Progenitor cell of endocrine pancreas (in vitro differentiated cells): ENCODE measurements at regions not wholly inside any gene's neighbourhood (a gene's known extent, or its start where the extent isn't known, plus 50 kb on each side); places are given as distances from the start of the nearest gene placed in this dataset.
A peak's percentile ranks its signal among the peaks of the same experiment; 100 is the strongest.

Experiments used
- DNase-seq: peaks from one replicate; pipeline ENCODE4 v3.0.0; 2021; ENCODE audit warnings: low spot score; ENCODE audit not compliant: unreplicated experiment
- H3K27ac Mint-ChIP-seq: 2 replicates; pipeline ENCODE4 v1.8.0; 2021; ENCODE audit warnings: mild to moderate bottlenecking, moderate library complexity, mixed read lengths
- H3K27me3 Mint-ChIP-seq: 2 replicates; pipeline ENCODE4 v1.8.0; 2021; ENCODE audit warnings: mixed read lengths
- H3K36me3 Mint-ChIP-seq: 2 replicates; pipeline ENCODE4 v1.8.0; 2022; ENCODE audit warnings: mixed read lengths; ENCODE audit not compliant: insufficient read depth
- H3K4me1 Mint-ChIP-seq: 2 replicates; pipeline ENCODE4 v1.8.0; 2021; ENCODE audit warnings: low read depth, mixed read lengths
- H3K4me3 Mint-ChIP-seq: 2 replicates; pipeline ENCODE4 v1.8.0; 2021; ENCODE audit warnings: low read depth, mild to moderate bottlenecking, moderate library complexity, mixed read lengths
- H3K9me3 Mint-ChIP-seq: 2 replicates; pipeline ENCODE4 v1.8.0; 2021; ENCODE audit warnings: low read depth, mixed read lengths
- CTCF ChIP-seq: fragments of 200-600 bp; sonication (generic); IDR thresholded peaks from one replicate; pipeline ENCODE4 v1.5.0; 2021; ENCODE audit warnings: antibody characterized with exemption, mild to moderate bottlenecking; ENCODE audit not compliant: unreplicated experiment

- Mint-ChIP-seq H3K27me3 (peaks cover 53% of the 10 kb centered on the region), H3K9me3 (peaks cover 18% of the 10 kb centered on the region), H3K27ac (no peak overlapping the region), H3K4me1 (peaks cover 7% of the 10 kb centered on the region), H3K36me3 (peaks cover 2% of the 10 kb centered on the region), H3K4me3 (no peak overlapping the region)
- no peak for DNase-seq
- TF ChIP-seq CTCF, result no peak
These were observed 108.5 kb upstream of the NXT1 start for GRCh38 chr20:23242104-23242503.

- no peak overlapping the region for H3K4me3 Mint-ChIP-seq
- H3K36me3 Mint-ChIP-seq, result peaks cover 2% of the 10 kb centered on the region
- H3K9me3 Mint-ChIP-seq, result peaks cover 18% of the 10 kb centered on the region
- H3K27me3 Mint-ChIP-seq, result peaks cover 49% of the 10 kb centered on the region
- DNase-seq, result no peak
- peaks cover 7% of the 10 kb centered on the region for H3K4me1 Mint-ChIP-seq
- no peak overlapping the region for H3K27ac Mint-ChIP-seq
- no peak for TF ChIP-seq CTCF
These were observed 109.2 kb upstream of the NXT1 start for GRCh38 chr20:23241416-23241815.

GRCh38 chr20:23240519-23240918 is 110.1 kb upstream of the NXT1 start:
- H3K4me1 Mint-ChIP-seq, result peaks cover 7% of the 10 kb centered on the region
- H3K36me3 Mint-ChIP-seq, result peaks cover 2% of the 10 kb centered on the region
- H3K4me3 Mint-ChIP-seq, result no peak overlapping the region

GRCh38 chr20:23237201-23237600 is 113.4 kb upstream of the NXT1 start:
- Mint-ChIP-seq H3K27ac (no peak overlapping the region), H3K9me3 (peaks cover 21% of the 10 kb centered on the region), H3K4me1 (peaks cover 18% of the 10 kb centered on the region), H3K4me3 (no peak overlapping the region), H3K36me3 (peaks cover 2% of the 10 kb centered on the region), H3K27me3 (peaks cover 52% of the 10 kb centered on the region)
- no peak for TF ChIP-seq CTCF
- DNase-seq, result no peak

More at GRCh38 chr20:23240519-23240918, 110.1 kb upstream of the NXT1 start:
- TF ChIP-seq CTCF, result no peak
- DNase-seq, result no peak
- Mint-ChIP-seq H3K27me3 (peaks cover 47% of the 10 kb centered on the region), H3K9me3 (peaks cover 18% of the 10 kb centered on the region), H3K27ac (no peak overlapping the region)

- peak; percentile 83 for TF ChIP-seq CTCF
- Mint-ChIP-seq H3K4me1 (peaks cover 16% of the 10 kb centered on the region), H3K36me3 (peaks cover 2% of the 10 kb centered on the region), H3K4me3 (no peak overlapping the region), H3K27me3 (peaks cover 61% of the 10 kb centered on the region), H3K9me3 (peaks cover 21% of the 10 kb centered on the region), H3K27ac (no peak overlapping the region)
- peak; percentile 39 for DNase-seq
These were observed 115.2 kb upstream of the NXT1 start for GRCh38 chr20:23235173-23236027.
